ENCODE measurements at regions not wholly inside any gene's neighbourhood (a gene's known extent, or its start where the extent isn't known, plus 50 kb on each side); places are given as distances from the start of the nearest gene placed in this dataset.

GRCh38 chr20:62543470-62544302 lies 67.9 kb upstream of the GATA5 start:
- ATAC-seq (ENCODE audit: low FRiP score) (no peak), DNase-seq (no peak)
- Histone ChIP-seq H3K27me3 (ENCODE audit: control insufficient read depth in 1 of 2, insufficient read depth in 2 of 2, low read length in 1 of 2) (no peaks in the 10 kb centered on the region), H3K4me3 (ENCODE audit: low read length in 2 of 2) (no peak overlapping the region), H3K4me1 (ENCODE audit: control insufficient read depth in 1 of 2, insufficient read depth in 2 of 2, low read length in 2 of 2) (no peaks in the 10 kb centered on the region), H3K36me3 (ENCODE audit: control insufficient read depth in 1 of 2, insufficient read depth in 2 of 2, low read length in 1 of 2) (no peaks in the 10 kb centered on the region), H3K9me3 (ENCODE audit: control insufficient read depth, low read length) (no peaks in the 10 kb centered on the region), H3K27ac (ENCODE audit: low read depth in 1 of 2, low read length in 2 of 2) (no peak overlapping the region)
- intact Hi-C loops (cut with DNase I): no loop called here
- 73% methylated on average over 27 of the region's 27 CpGs for WGBS, 2 donors

GRCh38 chr20:62544505-62545055 lies 68.8 kb upstream of the GATA5 start:
- ATAC-seq (ENCODE audit: low FRiP score): no peak

GRCh38 chr20:62545271-62545670 lies 69.5 kb upstream of the GATA5 start:
- no peaks in the 10 kb centered on the region for H3K9me3 ChIP-seq (ENCODE audit: control insufficient read depth, low read length)
- 97% methylated on average over 17 of the region's 17 CpGs for WGBS, 2 donors
- no peaks in the 10 kb centered on the region for H3K4me1 ChIP-seq (ENCODE audit: control insufficient read depth in 1 of 2, insufficient read depth in 2 of 2, low read length in 2 of 2)
- H3K27me3 ChIP-seq (ENCODE audit: control insufficient read depth in 1 of 2, insufficient read depth in 2 of 2, low read length in 1 of 2): no peaks in the 10 kb centered on the region
- no peaks in the 10 kb centered on the region for H3K36me3 ChIP-seq (ENCODE audit: control insufficient read depth in 1 of 2, insufficient read depth in 2 of 2, low read length in 1 of 2)
- intact Hi-C loops (cut with DNase I): no loop called here
- DNase-seq: no peak
- no peak overlapping the region for H3K27ac ChIP-seq (ENCODE audit: low read depth in 1 of 2, low read length in 2 of 2)
- ATAC-seq (ENCODE audit: low FRiP score): no peak
- no peak overlapping the region for H3K4me3 ChIP-seq (ENCODE audit: low read length in 2 of 2)

More at GRCh38 chr20:62544505-62545055, 68.8 kb upstream of the GATA5 start:
- Histone ChIP-seq H3K4me1 (ENCODE audit: control insufficient read depth in 1 of 2, insufficient read depth in 2 of 2, low read length in 2 of 2) (no peaks in the 10 kb centered on the region), H3K27ac (ENCODE audit: low read depth in 1 of 2, low read length in 2 of 2) (no peak overlapping the region), H3K9me3 (ENCODE audit: control insufficient read depth, low read length) (no peaks in the 10 kb centered on the region), H3K36me3 (ENCODE audit: control insufficient read depth in 1 of 2, insufficient read depth in 2 of 2, low read length in 1 of 2) (no peaks in the 10 kb centered on the region), H3K4me3 (ENCODE audit: low read length in 2 of 2) (no peak overlapping the region), H3K27me3 (ENCODE audit: control insufficient read depth in 1 of 2, insufficient read depth in 2 of 2, low read length in 1 of 2) (no peaks in the 10 kb centered on the region)
- intact Hi-C loops (cut with DNase I): no loop called here
- DNase-seq: no peak
- WGBS, 2 donors: 96 to 98% methylated on average over 9 of the region's 9 CpGs

- 94 to 95% methylated on average over 19 to 22 of the region's 22 CpGs for WGBS, 2 donors
- DNase-seq (no peak), ATAC-seq (ENCODE audit: low FRiP score) (no peak)
- Histone ChIP-seq H3K9me3 (ENCODE audit: control insufficient read depth, low read length) (no peaks in the 10 kb centered on the region), H3K4me1 (ENCODE audit: control insufficient read depth in 1 of 2, insufficient read depth in 2 of 2, low read length in 2 of 2) (no peaks in the 10 kb centered on the region), H3K27ac (ENCODE audit: low read depth in 1 of 2, low read length in 2 of 2) (no peak overlapping the region), H3K4me3 (ENCODE audit: low read length in 2 of 2) (no peak overlapping the region), H3K36me3 (ENCODE audit: control insufficient read depth in 1 of 2, insufficient read depth in 2 of 2, low read length in 1 of 2) (no peaks in the 10 kb centered on the region), H3K27me3 (ENCODE audit: control insufficient read depth in 1 of 2, insufficient read depth in 2 of 2, low read length in 1 of 2) (no peaks in the 10 kb centered on the region)
- intact Hi-C loops (cut with DNase I): no loop called here
Observed at GRCh38 chr20:62545901-62546525, 70.2 kb upstream of the GATA5 start.

- intact Hi-C loops (cut with DNase I): no loop called here
Observed at GRCh38 chr20:62546606-62547005, 70.8 kb upstream of the GATA5 start.

GRCh38 chr20:62547364-62547763 lies 71.6 kb upstream of the GATA5 start:
- intact Hi-C loops (cut with DNase I): no loop called here
- H3K4me1 ChIP-seq (ENCODE audit: control insufficient read depth in 1 of 2, insufficient read depth in 2 of 2, low read length in 2 of 2): no peaks in the 10 kb centered on the region
- no peak overlapping the region for H3K4me3 ChIP-seq (ENCODE audit: low read length in 2 of 2)
- no peaks in the 10 kb centered on the region for H3K36me3 ChIP-seq (ENCODE audit: control insufficient read depth in 1 of 2, insufficient read depth in 2 of 2, low read length in 1 of 2)
- no peak for ATAC-seq (ENCODE audit: low FRiP score)
- no peak overlapping the region for H3K27ac ChIP-seq (ENCODE audit: low read depth in 1 of 2, low read length in 2 of 2)
- no peaks in the 10 kb centered on the region for H3K9me3 ChIP-seq (ENCODE audit: control insufficient read depth, low read length)
- H3K27me3 ChIP-seq (ENCODE audit: control insufficient read depth in 1 of 2, insufficient read depth in 2 of 2, low read length in 1 of 2): no peaks in the 10 kb centered on the region
- 91 to 93% methylated on average over 14 of the region's 14 CpGs for WGBS, 2 donors
- DNase-seq: no peak

More at GRCh38 chr20:62546606-62547005, 70.8 kb upstream of the GATA5 start:
- Histone ChIP-seq H3K9me3 (ENCODE audit: control insufficient read depth, low read length) (no peaks in the 10 kb centered on the region), H3K36me3 (ENCODE audit: control insufficient read depth in 1 of 2, insufficient read depth in 2 of 2, low read length in 1 of 2) (no peaks in the 10 kb centered on the region), H3K4me3 (ENCODE audit: low read length in 2 of 2) (no peak overlapping the region), H3K4me1 (ENCODE audit: control insufficient read depth in 1 of 2, insufficient read depth in 2 of 2, low read length in 2 of 2) (no peaks in the 10 kb centered on the region), H3K27me3 (ENCODE audit: control insufficient read depth in 1 of 2, insufficient read depth in 2 of 2, low read length in 1 of 2) (no peaks in the 10 kb centered on the region), H3K27ac (ENCODE audit: low read depth in 1 of 2, low read length in 2 of 2) (no peak overlapping the region)
- 94% methylated on average over 9 to 12 of the region's 12 CpGs for WGBS, 2 donors
- DNase-seq: no peak
- ATAC-seq (ENCODE audit: low FRiP score): no peak

GRCh38 chr20:62548471-62548870 lies 72.7 kb upstream of the GATA5 start:
- Histone ChIP-seq H3K27me3 (ENCODE audit: control insufficient read depth in 1 of 2, insufficient read depth in 2 of 2, low read length in 1 of 2) (no peaks in the 10 kb centered on the region), H3K9me3 (ENCODE audit: control insufficient read depth, low read length) (no peaks in the 10 kb centered on the region), H3K27ac (ENCODE audit: low read depth in 1 of 2, low read length in 2 of 2) (no peak overlapping the region), H3K4me3 (ENCODE audit: low read length in 2 of 2) (no peak overlapping the region), H3K36me3 (ENCODE audit: control insufficient read depth in 1 of 2, insufficient read depth in 2 of 2, low read length in 1 of 2) (no peaks in the 10 kb centered on the region), H3K4me1 (ENCODE audit: control insufficient read depth in 1 of 2, insufficient read depth in 2 of 2, low read length in 2 of 2) (no peaks in the 10 kb centered on the region)
- WGBS, 2 donors: 82 to 87% methylated on average over 10 of the region's 10 CpGs
- intact Hi-C loops (cut with DNase I): no loop called here
- DNase-seq (no peak), ATAC-seq (ENCODE audit: low FRiP score) (no peak)

- WGBS, 2 donors: 87 to 90% methylated on average over 13 of the region's 13 CpGs
- no peaks in the 10 kb centered on the region for H3K9me3 ChIP-seq (ENCODE audit: control insufficient read depth, low read length)
- H3K4me3 ChIP-seq (ENCODE audit: low read length in 2 of 2): no peak overlapping the region
- H3K4me1 ChIP-seq (ENCODE audit: control insufficient read depth in 1 of 2, insufficient read depth in 2 of 2, low read length in 2 of 2): no peaks in the 10 kb centered on the region
- H3K36me3 ChIP-seq (ENCODE audit: control insufficient read depth in 1 of 2, insufficient read depth in 2 of 2, low read length in 1 of 2): no peaks in the 10 kb centered on the region
- no peak for DNase-seq
- no peaks in the 10 kb centered on the region for H3K27me3 ChIP-seq (ENCODE audit: control insufficient read depth in 1 of 2, insufficient read depth in 2 of 2, low read length in 1 of 2)
- no peak overlapping the region for H3K27ac ChIP-seq (ENCODE audit: low read depth in 1 of 2, low read length in 2 of 2)
- intact Hi-C loops (cut with DNase I): no loop called here
- ATAC-seq (ENCODE audit: low FRiP score): no peak
Observed at GRCh38 chr20:62549029-62549428, 73.2 kb upstream of the GATA5 start.
